H1 (cell line): ENCODE measurements at regions not wholly inside any gene's neighbourhood (a gene's known extent, or its start where the extent isn't known, plus 50 kb on each side); places are given as distances from the start of the nearest gene placed in this dataset.

Source experiments
- CBX8 ChIP-seq: fragments of 300-800, 300-1000 bp; sonication (generic); IDR thresholded peaks from 2 replicates; pipeline ENCODE4 v1.7.1; 2016; ENCODE audit warnings: low read depth, low read length, borderline replicate concordance
- CREB1 ChIP-seq: IDR thresholded peaks from 2 replicates; pipeline ENCODE4 v1.6.1; 2012; ENCODE audit warnings: inconsistent platforms
- POLR2AphosphoS5 ChIP-seq: IDR thresholded peaks from 2 replicates; pipeline ENCODE4 v1.6.1; 2011; ENCODE audit warnings: low read depth, low read length
- RBBP5 ChIP-seq: IDR thresholded peaks from 2 replicates; pipeline ENCODE4 v1.7.1; 2012; ENCODE audit warnings: low read depth, mild to moderate bottlenecking, inconsistent platforms, low read length, moderate library complexity, borderline replicate concordance
- SP1 ChIP-seq: IDR thresholded peaks from 2 replicates; pipeline ENCODE4 v1.6.1; 2011; ENCODE audit warnings: low read depth, low read length
- SP2 ChIP-seq: IDR thresholded peaks from 2 replicates; pipeline ENCODE4 v1.6.1; 2012; ENCODE audit warnings: mild to moderate bottlenecking, low read length, inconsistent platforms
- TBP ChIP-seq: IDR thresholded peaks from 2 replicates; pipeline ENCODE4 v1.6.1; 2011; ENCODE audit warnings: low read depth, low read length, improper control_type of control experiment

- TF ChIP-seq TBP (no peak), CBX8 (no peak), RBBP5 (no peak), CREB1 (no peak), SP2 (no peak), SP1 (no peak), POLR2AphosphoS5 (no peak)
These were observed 201.0 kb upstream of the SALL3 start (continued) for GRCh38 chr18:78778651-78779050.
